ENCODE measurements at regions not wholly inside any gene's neighbourhood (a gene's known extent, or its start where the extent isn't known, plus 50 kb on each side); places are given as distances from the start of the nearest gene placed in this dataset.

DNA sequence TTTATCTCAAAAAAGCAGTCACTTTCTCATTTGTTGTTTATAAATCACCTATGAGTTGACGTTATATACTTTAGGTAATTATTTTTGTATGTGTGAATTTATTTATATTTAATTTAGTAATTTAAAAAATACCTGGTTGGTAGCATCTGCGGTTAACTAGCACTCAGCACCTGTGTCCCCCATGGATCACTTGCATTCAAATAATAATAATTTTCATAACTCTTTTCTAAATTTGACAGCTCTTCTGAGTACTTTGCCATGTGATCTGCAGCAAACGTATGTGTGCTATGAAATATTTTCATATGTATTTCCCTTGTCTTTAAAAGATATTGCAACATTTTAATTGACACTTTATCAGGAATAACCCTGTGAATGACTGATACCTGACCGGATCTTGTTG lies 88.1 kb downstream of the CMPK2 start:
- TF ChIP-seq, protein P1, sequence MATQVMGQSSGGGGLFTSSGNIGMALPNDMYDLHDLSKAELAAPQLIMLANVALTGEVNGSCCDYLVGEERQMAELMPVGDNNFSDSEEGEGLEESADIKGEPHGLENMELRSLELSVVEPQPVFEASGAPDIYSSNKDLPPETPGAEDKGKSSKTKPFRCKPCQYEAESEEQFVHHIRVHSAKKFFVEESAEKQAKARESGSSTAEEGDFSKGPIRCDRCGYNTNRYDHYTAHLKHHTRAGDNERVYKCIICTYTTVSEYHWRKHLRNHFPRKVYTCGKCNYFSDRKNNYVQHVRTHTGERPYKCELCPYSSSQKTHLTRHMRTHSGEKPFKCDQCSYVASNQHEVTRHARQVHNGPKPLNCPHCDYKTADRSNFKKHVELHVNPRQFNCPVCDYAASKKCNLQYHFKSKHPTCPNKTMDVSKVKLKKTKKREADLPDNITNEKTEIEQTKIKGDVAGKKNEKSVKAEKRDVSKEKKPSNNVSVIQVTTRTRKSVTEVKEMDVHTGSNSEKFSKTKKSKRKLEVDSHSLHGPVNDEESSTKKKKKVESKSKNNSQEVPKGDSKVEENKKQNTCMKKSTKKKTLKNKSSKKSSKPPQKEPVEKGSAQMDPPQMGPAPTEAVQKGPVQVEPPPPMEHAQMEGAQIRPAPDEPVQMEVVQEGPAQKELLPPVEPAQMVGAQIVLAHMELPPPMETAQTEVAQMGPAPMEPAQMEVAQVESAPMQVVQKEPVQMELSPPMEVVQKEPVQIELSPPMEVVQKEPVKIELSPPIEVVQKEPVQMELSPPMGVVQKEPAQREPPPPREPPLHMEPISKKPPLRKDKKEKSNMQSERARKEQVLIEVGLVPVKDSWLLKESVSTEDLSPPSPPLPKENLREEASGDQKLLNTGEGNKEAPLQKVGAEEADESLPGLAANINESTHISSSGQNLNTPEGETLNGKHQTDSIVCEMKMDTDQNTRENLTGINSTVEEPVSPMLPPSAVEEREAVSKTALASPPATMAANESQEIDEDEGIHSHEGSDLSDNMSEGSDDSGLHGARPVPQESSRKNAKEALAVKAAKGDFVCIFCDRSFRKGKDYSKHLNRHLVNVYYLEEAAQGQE (IDR thresholded peaks at IDR 0.05; ENCODE audit: insufficient read depth in 1 of 2, low read depth in 2 of 2, low read length in 2 of 2), result no peak
- TF ChIP-seq FOXP2 (optimal IDR thresholded peaks at IDR 0.05; ENCODE audit: borderline replicate concordance, extremely low read depth, extremely low read length, insufficient read depth) (no peak), TAF1 (IDR thresholded peaks at IDR 0.05; ENCODE audit: borderline replicate concordance, insufficient read depth, low read length) (no peak), SIN3A (IDR thresholded peaks at IDR 0.05; ENCODE audit: borderline replicate concordance, insufficient read depth, low read length) (no peak), POLR2AphosphoS5 (IDR thresholded peaks at IDR 0.05; ENCODE audit: low read depth, low read length) (no peak)

DNA sequence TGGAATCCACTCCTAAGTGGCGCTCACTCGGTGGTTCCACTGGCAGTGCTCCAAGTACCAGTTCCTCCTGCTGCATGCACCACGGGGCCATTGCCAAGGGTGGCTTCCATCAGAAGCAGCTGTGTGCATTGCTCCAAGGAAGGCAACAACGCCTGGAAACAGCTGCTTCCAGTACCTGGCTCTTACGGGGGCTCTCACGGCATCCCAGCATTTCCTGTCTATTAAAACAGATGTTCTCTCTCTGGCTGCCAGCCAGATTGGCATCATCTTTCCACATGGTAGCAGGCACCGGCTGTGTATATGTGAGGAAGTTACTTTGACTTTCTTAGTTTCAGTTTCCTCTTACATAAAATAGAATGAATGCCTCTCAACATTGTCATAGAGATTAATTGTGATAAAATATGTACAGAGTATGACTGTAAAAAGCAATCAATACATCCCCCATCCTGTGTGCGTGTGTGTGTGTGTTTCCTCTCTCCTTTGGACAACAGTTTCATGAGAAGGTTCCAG lies 84.9 kb downstream of the CMPK2 start:
- TF ChIP-seq TAF1 (IDR thresholded peaks at IDR 0.05; ENCODE audit: borderline replicate concordance, insufficient read depth, low read length) (no peak), FOXP2 (optimal IDR thresholded peaks at IDR 0.05; ENCODE audit: borderline replicate concordance, extremely low read depth, extremely low read length, insufficient read depth) (no peak), SIN3A (IDR thresholded peaks at IDR 0.05; ENCODE audit: borderline replicate concordance, insufficient read depth, low read length) (no peak), POLR2AphosphoS5 (IDR thresholded peaks at IDR 0.05; ENCODE audit: low read depth, low read length) (no peak)

DNA sequence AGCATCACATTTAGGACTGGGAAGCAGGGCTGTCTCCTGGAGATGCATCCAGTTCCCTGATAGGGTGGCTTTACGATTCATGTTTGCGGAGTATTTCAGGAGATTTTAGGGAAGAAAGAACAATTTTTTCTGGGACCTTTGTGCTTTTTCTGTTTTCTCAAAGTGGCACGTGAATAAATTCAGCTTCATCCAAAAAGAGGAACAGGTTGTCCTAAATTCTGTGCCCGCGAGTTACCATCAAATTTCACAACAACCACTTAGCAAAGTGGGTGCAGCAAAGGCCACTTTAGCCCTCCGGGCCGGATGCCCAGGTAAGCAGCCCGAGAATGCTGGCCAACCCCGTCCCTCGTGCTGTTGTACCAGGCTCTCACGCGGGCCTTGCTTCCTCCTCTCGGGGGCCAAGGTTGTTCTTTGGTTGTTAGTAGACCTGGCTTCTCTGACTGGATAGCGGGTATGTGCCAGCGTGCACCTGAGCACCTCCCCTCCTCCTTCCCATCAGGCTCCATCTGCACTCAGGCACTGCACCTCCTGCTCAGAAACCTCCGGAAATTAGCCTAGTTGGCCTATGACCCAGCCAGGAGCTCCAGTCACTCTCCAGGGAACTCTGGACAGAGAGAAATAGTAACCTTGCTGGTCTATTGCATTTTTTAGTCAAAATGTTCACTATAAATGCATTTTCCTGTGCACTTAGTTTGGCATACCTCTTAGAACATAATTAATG lies 83.0 kb downstream of the CMPK2 start:
- TF ChIP-seq POLR2AphosphoS5 (IDR thresholded peaks at IDR 0.05; ENCODE audit: low read depth, low read length) (no peak), TAF1 (IDR thresholded peaks at IDR 0.05; ENCODE audit: borderline replicate concordance, insufficient read depth, low read length) (no peak), SIN3A (IDR thresholded peaks at IDR 0.05; ENCODE audit: borderline replicate concordance, insufficient read depth, low read length) (no peak), FOXP2 (optimal IDR thresholded peaks at IDR 0.05; ENCODE audit: borderline replicate concordance, extremely low read depth, extremely low read length, insufficient read depth) (no peak)
- TF ChIP-seq, protein P1 (IDR thresholded peaks at IDR 0.05; ENCODE audit: insufficient read depth in 1 of 2, low read depth in 2 of 2, low read length in 2 of 2), result no peak

DNA sequence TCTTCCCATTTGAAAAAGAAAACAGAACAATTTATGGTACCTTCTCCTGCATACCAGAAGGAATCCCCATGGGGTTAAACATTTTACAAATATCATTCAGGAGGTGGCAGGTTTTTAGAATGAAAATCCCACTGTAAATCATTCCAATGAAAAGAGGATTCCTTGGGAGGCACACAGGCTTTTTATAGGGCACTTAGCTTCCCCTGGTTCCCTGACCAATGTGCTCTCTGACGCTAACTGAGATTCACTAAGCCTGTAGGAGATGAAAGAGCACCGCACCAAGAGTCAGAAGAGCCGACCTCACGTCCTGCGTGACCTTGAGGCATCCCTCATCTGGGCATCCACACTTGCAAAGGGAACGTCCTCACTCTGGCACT lies 82.5 kb downstream of the CMPK2 start:
- TF ChIP-seq, protein P1 (IDR thresholded peaks at IDR 0.05; ENCODE audit: insufficient read depth in 1 of 2, low read depth in 2 of 2, low read length in 2 of 2), result no peak
- TF ChIP-seq TAF1 (IDR thresholded peaks at IDR 0.05; ENCODE audit: borderline replicate concordance, insufficient read depth, low read length) (no peak), SIN3A (IDR thresholded peaks at IDR 0.05; ENCODE audit: borderline replicate concordance, insufficient read depth, low read length) (no peak), POLR2AphosphoS5 (IDR thresholded peaks at IDR 0.05; ENCODE audit: low read depth, low read length) (no peak), FOXP2 (optimal IDR thresholded peaks at IDR 0.05; ENCODE audit: borderline replicate concordance, extremely low read depth, extremely low read length, insufficient read depth) (no peak)

DNA sequence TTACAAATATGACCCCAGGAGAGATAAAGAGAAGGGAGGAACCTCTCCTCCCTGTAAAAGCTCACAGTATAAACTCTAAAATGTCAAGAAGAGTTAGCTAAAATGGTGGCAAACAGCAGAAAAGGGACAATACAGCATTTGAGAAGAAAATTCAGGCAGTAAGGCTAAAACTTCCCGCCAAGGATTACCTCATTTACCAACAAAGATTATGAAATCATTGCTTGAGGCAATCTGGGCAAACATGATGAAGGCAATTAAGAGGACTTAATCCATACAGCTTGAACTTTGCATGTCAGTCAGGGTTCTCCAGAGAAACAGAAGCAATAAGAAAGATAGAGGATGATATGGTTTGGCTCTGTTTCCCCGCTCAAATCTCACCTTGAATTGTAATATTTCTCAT lies 81.4 kb downstream of the CMPK2 start:
- TF ChIP-seq TAF1 (IDR thresholded peaks at IDR 0.05; ENCODE audit: borderline replicate concordance, insufficient read depth, low read length) (no peak), FOXP2 (optimal IDR thresholded peaks at IDR 0.05; ENCODE audit: borderline replicate concordance, extremely low read depth, extremely low read length, insufficient read depth) (no peak), POLR2AphosphoS5 (IDR thresholded peaks at IDR 0.05; ENCODE audit: low read depth, low read length) (no peak), SIN3A (IDR thresholded peaks at IDR 0.05; ENCODE audit: borderline replicate concordance, insufficient read depth, low read length) (no peak)
- TF ChIP-seq, protein P1 (IDR thresholded peaks at IDR 0.05; ENCODE audit: insufficient read depth in 1 of 2, low read depth in 2 of 2, low read length in 2 of 2), result no peak

All from PFSK-1 (cell line).